ENCODE measurements at regions not wholly inside any gene's neighbourhood (a gene's known extent, or its start where the extent isn't known, plus 50 kb on each side); places are given as distances from the start of the nearest gene placed in this dataset.

DNA sequence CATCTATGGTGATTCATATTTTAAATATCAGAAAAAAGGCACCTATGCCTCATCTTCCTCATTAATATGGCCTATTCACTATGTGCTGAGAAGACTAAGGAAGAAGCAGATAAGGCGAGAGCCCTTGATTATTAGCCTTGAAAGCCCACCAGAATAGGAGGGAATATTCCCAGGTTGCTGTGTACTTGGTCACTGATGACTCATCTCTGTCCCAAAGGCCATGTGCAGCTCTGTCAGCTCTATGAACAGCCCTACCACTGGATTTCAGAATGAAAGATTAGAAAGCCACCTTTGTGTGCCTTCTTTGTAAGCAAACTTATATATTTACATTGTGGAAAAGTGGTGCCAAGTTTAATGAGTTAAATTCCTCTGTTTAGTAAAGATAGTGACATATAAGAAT, 211.5 kb downstream of the NFKBIZ start:
- Histone ChIP-seq H3K4me1 (peaks cover 0 to 11% (median 0%) of the 10 kb centered on the region in 9 donors), H3K27me3 (no peaks in the 10 kb centered on the region), H3K27ac (no peak overlapping the region), H3K9me3 (no peaks in the 10 kb centered on the region), H3K4me3 (no peak overlapping the region), H3K36me3 (no peaks in the 10 kb centered on the region)
- WGBS, 2 donors, result 66 to 74% methylated on average over 1 of the region's 1 CpG
- intact Hi-C loops (cut with DNase I), result no loop called here
- TF ChIP-seq, protein P1, sequence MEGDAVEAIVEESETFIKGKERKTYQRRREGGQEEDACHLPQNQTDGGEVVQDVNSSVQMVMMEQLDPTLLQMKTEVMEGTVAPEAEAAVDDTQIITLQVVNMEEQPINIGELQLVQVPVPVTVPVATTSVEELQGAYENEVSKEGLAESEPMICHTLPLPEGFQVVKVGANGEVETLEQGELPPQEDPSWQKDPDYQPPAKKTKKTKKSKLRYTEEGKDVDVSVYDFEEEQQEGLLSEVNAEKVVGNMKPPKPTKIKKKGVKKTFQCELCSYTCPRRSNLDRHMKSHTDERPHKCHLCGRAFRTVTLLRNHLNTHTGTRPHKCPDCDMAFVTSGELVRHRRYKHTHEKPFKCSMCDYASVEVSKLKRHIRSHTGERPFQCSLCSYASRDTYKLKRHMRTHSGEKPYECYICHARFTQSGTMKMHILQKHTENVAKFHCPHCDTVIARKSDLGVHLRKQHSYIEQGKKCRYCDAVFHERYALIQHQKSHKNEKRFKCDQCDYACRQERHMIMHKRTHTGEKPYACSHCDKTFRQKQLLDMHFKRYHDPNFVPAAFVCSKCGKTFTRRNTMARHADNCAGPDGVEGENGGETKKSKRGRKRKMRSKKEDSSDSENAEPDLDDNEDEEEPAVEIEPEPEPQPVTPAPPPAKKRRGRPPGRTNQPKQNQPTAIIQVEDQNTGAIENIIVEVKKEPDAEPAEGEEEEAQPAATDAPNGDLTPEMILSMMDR (IDR thresholded peaks at IDR 0.05), result no peak
- ATAC-seq (no peak), DNase-seq (no peak)

DNA sequence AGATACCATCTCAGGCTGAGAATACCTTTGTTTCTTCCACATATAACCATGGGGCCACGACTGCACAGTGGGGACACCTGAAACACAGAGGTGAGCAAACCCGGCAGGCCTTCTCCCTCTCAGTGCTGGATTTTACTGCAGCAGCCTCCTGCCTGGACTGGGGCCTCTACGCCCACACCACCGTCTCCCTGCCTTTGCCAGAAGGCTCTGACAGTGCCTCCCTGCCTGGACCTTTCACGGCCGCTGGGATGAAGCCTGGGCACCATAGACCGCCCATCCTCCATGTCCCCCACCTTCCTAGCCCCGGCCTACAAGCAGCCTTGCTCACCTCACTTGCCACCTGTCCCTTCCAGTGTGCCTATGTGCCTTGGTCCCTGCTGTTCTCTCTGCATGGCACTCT, 214.3 kb downstream of the NFKBIZ start:
- Histone ChIP-seq H3K27me3 (no peaks in the 10 kb centered on the region), H3K4me1 (peaks cover 0 to 5% (median 0%) of the 10 kb centered on the region in 9 donors), H3K9me3 (no peaks in the 10 kb centered on the region), H3K4me3 (no peak overlapping the region), H3K27ac (no peak overlapping the region), H3K36me3 (no peaks in the 10 kb centered on the region)
- intact Hi-C loops (cut with DNase I), result no loop called here
- TF ChIP-seq, protein P1 (IDR thresholded peaks at IDR 0.05), result no peak
- ATAC-seq (peak in 1 of 8 donors; percentile 17), DNase-seq (no peak)
- 96 to 99% methylated on average over 8 of the region's 8 CpGs for WGBS, 2 donors

DNA sequence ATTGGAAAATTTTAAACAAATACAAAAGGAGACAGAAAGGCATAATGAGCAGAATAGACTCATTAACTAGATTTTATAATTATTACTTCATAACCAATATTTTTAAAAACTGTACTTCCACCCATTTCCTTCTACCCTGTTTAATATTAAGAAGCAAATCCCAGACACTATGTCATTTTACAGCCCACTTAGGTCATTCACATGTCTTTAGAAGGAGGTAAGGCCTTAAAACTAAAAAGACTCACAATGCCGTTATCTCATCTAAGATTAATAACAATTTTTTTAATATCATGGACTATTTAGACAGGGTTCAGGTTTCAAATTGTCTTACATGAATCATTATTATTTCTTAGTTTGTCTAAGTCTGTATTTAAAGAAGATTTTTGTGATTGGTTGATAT, 217.2 kb downstream of the NFKBIZ start:
- Histone ChIP-seq H3K36me3 (no peaks in the 10 kb centered on the region), H3K9me3 (no peaks in the 10 kb centered on the region), H3K27me3 (no peaks in the 10 kb centered on the region), H3K4me1 (peaks cover 0 to 7% (median 0%) of the 10 kb centered on the region in 9 donors), H3K4me3 (no peak overlapping the region), H3K27ac (no peak overlapping the region)
- TF ChIP-seq, protein P1 (IDR thresholded peaks at IDR 0.05), result no peak
- intact Hi-C loops (cut with DNase I), result no loop called here
- ATAC-seq (no peak), DNase-seq (no peak)
- 82 to 91% methylated on average over 1 of the region's 1 CpG for WGBS, 2 donors

DNA sequence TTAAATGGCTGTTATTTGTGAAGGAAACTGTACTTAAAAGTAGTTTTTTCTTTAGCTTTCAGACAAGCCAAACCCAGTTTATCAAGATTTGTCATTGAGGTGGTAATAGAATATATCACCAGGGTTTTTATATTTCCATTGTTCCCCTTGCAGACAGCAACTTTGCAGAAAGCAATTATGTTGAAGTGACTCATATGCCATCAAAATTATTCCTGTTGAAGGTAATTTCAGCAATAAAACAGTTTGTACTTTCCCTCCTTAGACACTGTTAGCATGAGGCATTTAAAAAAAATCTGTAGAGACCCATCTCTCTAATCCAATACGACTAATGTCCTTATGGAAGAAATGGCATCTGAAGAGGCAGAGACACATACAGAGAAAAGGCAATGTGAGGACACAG, 219.0 kb downstream of the NFKBIZ start:
- Histone ChIP-seq H3K9me3 (no peaks in the 10 kb centered on the region), H3K27me3 (no peaks in the 10 kb centered on the region), H3K4me3 (no peak overlapping the region), H3K27ac (no peak overlapping the region), H3K36me3 (no peaks in the 10 kb centered on the region), H3K4me1 (peaks cover 0 to 7% (median 0%) of the 10 kb centered on the region in 9 donors)
- intact Hi-C loops (cut with DNase I), result no loop called here
- TF ChIP-seq, protein P1 (IDR thresholded peaks at IDR 0.05), result no peak
- no peak for DNase-seq
- no peak for ATAC-seq
- WGBS, 2 donors, result 93 to 97% methylated on average over 1 of the region's 1 CpG
